Right atrium auricular region (tissue), 2 donors: ENCODE measurements at regions not wholly inside any gene's neighbourhood (a gene's known extent, or its start where the extent isn't known, plus 50 kb on each side); places are given as distances from the start of the nearest gene placed in this dataset.
A peak's percentile ranks its signal among the peaks of the same experiment; 100 is the strongest.

Experiments used
- DNase-seq: peaks from one replicate; pipeline ENCODE4 v3.0.0-alpha.2; 2019; ENCODE audit warnings: low spot score
- H3K27ac ChIP-seq, 2 donors: fragments of 200-600 bp; sonication (generic); 1 replicate in 1 of 2; 2 replicates in 1 of 2; pipeline ENCODE4 v1.5.1; 2016 to 2019
- H3K27me3 ChIP-seq, 2 donors: fragments of 200-600 bp; sonication (generic); one replicate each; pipeline versions ENCODE4 v1.5.1 to v1.6.0; 2017 to 2019
- H3K36me3 ChIP-seq: fragments of 200-600 bp; sonication (generic); one replicate; pipeline ENCODE4 v1.5.1; 2016
- H3K4me1 ChIP-seq, 2 donors: fragments of 200-600 bp; sonication (generic); one replicate each; pipeline versions ENCODE4 v1.5.1 to v1.6.0; 2017 to 2019
- H3K4me3 ChIP-seq, 2 donors: fragments of 200-600 bp; sonication (generic); 1 replicate in 1 of 2; 2 replicates in 1 of 2; pipeline ENCODE4 v1.5.1; 2017 to 2019; ENCODE audit warnings: mild to moderate bottlenecking in 1 of 2, moderate library complexity in 1 of 2
- H3K9me3 ChIP-seq, 2 donors: fragments of 200-600 bp; sonication (generic); one replicate each; pipeline ENCODE4 v1.5.1; 2019
- TF ChIP-seq, protein P1 (sequence below), 2 donors: fragments of 200-600 bp; sonication (generic); IDR thresholded peaks; one replicate each; pipeline ENCODE4 v1.5.1; 2019; ENCODE audit warnings: antibody characterized with exemption in 2 of 2

DNA sequence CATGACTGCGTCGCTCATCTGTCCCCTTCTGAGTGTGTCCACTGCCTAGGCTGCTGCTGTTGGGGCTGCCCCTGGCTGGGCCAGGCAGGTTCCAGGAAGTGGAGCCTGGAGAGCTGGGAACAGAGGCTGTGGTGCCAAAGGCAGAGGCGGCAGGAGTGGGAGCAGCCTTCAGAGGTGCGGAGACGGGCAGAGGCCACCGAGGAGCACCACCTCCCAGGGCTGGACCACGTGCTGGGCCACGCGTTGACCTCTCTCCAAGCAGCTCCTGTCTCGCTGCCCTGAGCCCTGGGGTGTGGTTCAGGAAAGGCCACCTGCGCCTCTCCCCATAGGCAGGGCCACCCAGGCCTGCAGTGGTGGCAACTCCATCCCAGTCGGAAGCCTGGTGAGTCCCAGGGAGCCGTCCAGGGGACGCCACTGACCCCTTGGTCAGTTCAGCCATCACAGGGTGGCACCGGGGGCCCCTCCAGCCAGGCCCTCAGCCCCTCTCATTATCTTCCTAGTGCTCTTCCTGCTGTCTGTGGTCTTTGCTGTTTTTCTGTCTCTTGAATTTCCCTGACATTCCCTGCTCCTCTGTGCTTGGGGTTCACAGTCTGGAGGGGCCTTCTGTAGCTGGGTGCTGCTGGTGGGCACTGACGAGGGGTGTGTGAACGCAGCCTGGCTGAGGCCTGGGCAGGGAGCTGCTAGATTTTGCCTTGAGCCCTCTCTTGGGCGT lies 122.8 kb upstream of the HS6ST1 start:
- Histone ChIP-seq H3K27ac (no peak overlapping the region), H3K4me3 (no peak overlapping the region), H3K4me1 (peaks cover 0 to 36% of the 10 kb centered on the region in 2 donors), H3K27me3 (no peaks in the 10 kb centered on the region), H3K36me3 (no peaks in the 10 kb centered on the region), H3K9me3 (no peaks in the 10 kb centered on the region)
- peak; percentile 43 for DNase-seq
- TF ChIP-seq, protein P1, sequence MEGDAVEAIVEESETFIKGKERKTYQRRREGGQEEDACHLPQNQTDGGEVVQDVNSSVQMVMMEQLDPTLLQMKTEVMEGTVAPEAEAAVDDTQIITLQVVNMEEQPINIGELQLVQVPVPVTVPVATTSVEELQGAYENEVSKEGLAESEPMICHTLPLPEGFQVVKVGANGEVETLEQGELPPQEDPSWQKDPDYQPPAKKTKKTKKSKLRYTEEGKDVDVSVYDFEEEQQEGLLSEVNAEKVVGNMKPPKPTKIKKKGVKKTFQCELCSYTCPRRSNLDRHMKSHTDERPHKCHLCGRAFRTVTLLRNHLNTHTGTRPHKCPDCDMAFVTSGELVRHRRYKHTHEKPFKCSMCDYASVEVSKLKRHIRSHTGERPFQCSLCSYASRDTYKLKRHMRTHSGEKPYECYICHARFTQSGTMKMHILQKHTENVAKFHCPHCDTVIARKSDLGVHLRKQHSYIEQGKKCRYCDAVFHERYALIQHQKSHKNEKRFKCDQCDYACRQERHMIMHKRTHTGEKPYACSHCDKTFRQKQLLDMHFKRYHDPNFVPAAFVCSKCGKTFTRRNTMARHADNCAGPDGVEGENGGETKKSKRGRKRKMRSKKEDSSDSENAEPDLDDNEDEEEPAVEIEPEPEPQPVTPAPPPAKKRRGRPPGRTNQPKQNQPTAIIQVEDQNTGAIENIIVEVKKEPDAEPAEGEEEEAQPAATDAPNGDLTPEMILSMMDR (IDR thresholded peaks at IDR 0.05), result no peak

DNA sequence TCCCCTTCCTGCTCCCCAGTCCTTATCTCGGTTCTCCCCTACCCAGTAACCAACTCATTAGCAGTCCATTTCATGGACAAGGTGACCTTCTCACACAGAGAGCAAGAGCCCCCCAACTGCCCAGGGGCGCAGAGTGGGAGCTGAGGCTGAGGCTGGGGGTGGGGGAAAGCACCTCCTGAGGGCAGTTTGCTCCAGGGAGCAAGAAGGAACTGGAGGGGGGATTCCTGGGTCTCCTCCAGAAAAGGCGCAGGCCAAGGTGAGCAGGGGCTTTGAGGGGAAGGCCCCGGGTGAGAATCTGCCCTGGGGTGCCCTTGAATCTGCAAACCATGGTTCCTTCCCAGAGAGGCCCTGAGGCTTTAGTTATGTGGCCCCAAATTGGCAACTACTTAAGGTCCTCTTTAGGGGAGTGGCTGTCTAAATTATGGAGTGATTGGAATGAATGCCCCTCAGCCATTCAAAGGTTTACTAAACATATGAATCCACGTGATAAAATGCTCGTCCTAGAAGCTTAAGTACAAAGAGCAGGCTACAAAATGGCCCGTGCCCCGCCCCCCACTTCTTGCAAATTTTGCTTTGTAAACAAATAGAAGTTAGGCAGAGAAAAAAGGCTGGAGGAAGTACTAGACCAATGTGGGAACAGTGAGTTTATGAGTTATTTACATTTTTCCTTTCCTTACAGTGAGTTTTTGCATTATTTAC lies 123.5 kb upstream of the HS6ST1 start:
- H3K27ac ChIP-seq, result no peak overlapping the region
- peaks cover 0 to 36% of the 10 kb centered on the region in 2 donors for H3K4me1 ChIP-seq
- no peak overlapping the region for H3K4me3 ChIP-seq
- TF ChIP-seq, protein P1 (IDR thresholded peaks at IDR 0.05), result no peak
- H3K9me3 ChIP-seq, result no peaks in the 10 kb centered on the region
- H3K27me3 ChIP-seq, result no peaks in the 10 kb centered on the region
- DNase-seq, result peak; percentile 61
- no peaks in the 10 kb centered on the region for H3K36me3 ChIP-seq

DNA sequence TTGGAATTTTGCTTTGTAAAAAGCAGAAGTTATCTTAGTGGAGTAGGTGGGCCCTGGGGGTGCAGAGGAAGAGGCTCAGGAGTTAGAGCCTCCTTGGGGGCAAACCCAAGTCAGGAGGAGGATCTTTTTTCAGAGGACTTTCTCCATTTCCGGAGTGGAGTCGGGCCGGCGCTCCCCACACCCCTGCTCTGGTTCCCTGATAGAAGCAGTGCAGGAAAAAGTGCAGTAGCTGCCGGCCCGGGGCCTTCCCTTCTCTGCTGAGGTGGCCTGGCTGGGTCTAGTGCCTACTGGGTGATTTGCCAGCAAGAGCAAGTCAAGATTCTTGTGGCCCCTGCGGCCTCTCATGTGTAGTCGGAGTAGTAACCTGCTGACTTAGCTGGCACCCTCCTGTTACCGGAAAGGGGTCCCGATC lies 124.2 kb upstream of the HS6ST1 start:
- Histone ChIP-seq H3K4me3 (no peak overlapping the region), H3K36me3 (no peaks in the 10 kb centered on the region), H3K4me1 (peaks cover 0 to 36% of the 10 kb centered on the region in 2 donors), H3K27ac (no peak overlapping the region), H3K9me3 (no peaks in the 10 kb centered on the region), H3K27me3 (no peaks in the 10 kb centered on the region)
- peak; percentile 57 for DNase-seq
- TF ChIP-seq, protein P1 (IDR thresholded peaks at IDR 0.05), result no peak

DNA sequence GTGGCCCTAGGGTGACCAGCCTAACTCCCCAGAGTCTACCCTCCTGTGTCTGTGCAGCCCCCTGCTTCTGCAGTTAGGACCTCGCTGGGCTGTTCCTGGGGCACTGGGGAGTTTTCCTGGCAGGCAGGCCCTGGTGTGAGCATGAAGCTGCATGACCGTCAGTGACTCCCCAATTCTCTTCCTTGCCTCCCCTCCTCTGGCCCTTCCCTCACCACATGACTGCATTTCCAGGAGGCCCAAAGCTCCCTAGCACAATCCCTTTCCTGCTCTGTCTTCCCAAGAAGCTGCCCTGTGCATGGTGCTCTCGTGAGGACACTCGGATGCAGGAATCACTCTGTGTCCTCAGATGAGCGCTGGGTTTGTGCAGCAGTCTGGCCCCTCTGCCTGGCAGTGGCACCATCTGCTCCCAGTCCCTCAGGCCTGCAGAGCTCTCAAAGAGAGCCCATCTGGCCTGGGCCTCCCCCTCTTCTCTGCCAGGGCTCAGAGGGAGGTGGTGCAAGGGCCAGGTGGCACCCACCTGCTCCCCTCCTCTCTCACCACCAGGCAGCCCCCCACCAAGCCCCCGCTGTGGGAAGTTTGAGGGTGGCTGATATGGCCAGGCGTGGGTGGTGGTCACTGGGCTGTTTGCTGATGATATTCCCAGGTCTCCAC lies 125.6 kb upstream of the HS6ST1 start:
- DNase-seq, result peak; percentile 46
- H3K27ac ChIP-seq, result no peak overlapping the region
- no peaks in the 10 kb centered on the region for H3K27me3 ChIP-seq
- no peaks in the 10 kb centered on the region for H3K36me3 ChIP-seq
- peaks cover 0 to 36% of the 10 kb centered on the region in 2 donors for H3K4me1 ChIP-seq
- no peak overlapping the region for H3K4me3 ChIP-seq
- TF ChIP-seq, protein P1 (IDR thresholded peaks at IDR 0.05), result no peak
- H3K9me3 ChIP-seq, result no peaks in the 10 kb centered on the region

DNA sequence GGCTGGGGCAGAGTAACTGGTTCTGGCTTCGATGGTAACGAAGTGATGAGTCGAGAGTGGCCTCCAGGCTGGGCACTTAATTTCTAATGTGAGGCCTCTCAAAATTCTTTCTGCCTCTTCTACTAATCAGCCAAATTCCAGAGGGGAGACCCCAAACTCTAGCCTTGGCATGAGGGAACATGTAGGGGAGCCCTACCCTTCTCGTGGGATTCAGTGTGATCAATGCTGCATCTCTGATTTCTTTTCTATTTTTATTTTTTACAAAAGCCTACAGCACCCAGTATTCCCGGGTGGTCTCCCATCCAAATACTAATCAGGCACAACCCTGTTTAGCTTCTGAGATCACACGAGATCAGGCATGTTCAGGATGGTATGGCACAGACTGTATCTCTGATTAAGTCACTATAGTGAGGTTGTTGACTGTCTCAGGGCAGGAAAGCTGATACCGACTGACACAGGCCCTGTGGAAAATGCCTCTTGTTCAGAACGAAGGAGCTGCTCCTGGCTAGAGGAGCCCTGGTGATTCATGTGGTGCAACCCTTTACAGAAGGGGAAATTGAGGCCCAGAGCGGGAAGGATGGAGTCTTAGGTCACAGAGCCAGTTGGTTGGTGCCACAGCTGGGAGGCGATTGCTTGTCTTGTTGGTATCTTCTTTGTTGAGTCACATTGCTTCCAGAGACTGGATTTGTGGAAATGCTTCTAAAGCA lies 126.3 kb upstream of the HS6ST1 start:
- DNase-seq, result peak; percentile 54
- TF ChIP-seq, protein P1 (IDR thresholded peaks at IDR 0.05), result no peak
- H3K27me3 ChIP-seq, result no peaks in the 10 kb centered on the region
- H3K27ac ChIP-seq, result no peak overlapping the region
- H3K36me3 ChIP-seq, result no peaks in the 10 kb centered on the region
- H3K4me1 ChIP-seq, result peaks cover 0 to 30% of the 10 kb centered on the region in 2 donors
- H3K9me3 ChIP-seq, result no peaks in the 10 kb centered on the region
- H3K4me3 ChIP-seq, result no peak overlapping the region
